Neural progenitor cell (in vitro differentiated cells): ENCODE measurements at regions not wholly inside any gene's neighbourhood (a gene's known extent, or its start where the extent isn't known, plus 50 kb on each side); places are given as distances from the start of the nearest gene placed in this dataset.

Experiments
- DNase-seq: peaks from one replicate; pipeline ENCODE4 v3.0.0-alpha.2; 2016; ENCODE audit warnings: low spot score
- H2AFZ ChIP-seq: fragments of 200-600 bp; sonication (generic); replicated peaks from 2 replicates; pipeline ENCODE4 v1.6.1; 2016; ENCODE audit warnings: antibody characterized with exemption
- H3F3A ChIP-seq: fragments of 200-600 bp; sonication (generic); 2 replicates; pipeline ENCODE4 v1.6.1; 2016; ENCODE audit warnings: antibody characterized with exemption, low read depth
- H3K27ac ChIP-seq: fragments of 200-600 bp; sonication (generic); 2 replicates; pipeline ENCODE4 v1.5.1; 2016; ENCODE audit warnings: mild to moderate bottlenecking
- H3K27me3 ChIP-seq: fragments of 200-600 bp; sonication (generic); 2 replicates; pipeline ENCODE4 v1.6.1; 2016; ENCODE audit warnings: mild to moderate bottlenecking, moderate library complexity
- H3K36me3 ChIP-seq: fragments of 200-600 bp; sonication (generic); 2 replicates; pipeline ENCODE4 v1.5.1; 2016
- H3K4me1 ChIP-seq: fragments of 200-600 bp; sonication (generic); 2 replicates; pipeline ENCODE4 v1.6.1; 2016; ENCODE audit warnings: mixed run types
- H3K4me2 ChIP-seq: fragments of 200-600 bp; sonication (generic); 2 replicates; pipeline ENCODE4 v1.6.1; 2016
- H3K4me3 ChIP-seq: fragments of 200-600 bp; sonication (generic); 2 replicates; pipeline ENCODE4 v1.5.1; 2016
- H3K79me2 ChIP-seq: fragments of 200-600 bp; sonication (generic); 2 replicates; pipeline ENCODE4 v1.6.1; 2016; ENCODE audit warnings: low read depth
- H3K9ac ChIP-seq: fragments of 200-600 bp; sonication (generic); 2 replicates; pipeline ENCODE4 v1.6.1; 2016
- H3K9me3 ChIP-seq: fragments of 200-600 bp; sonication (generic); 2 replicates; pipeline ENCODE4 v1.5.1; 2016; ENCODE audit warnings: low read depth
- H4K20me1 ChIP-seq: fragments of 200-600 bp; sonication (generic); 2 replicates; pipeline ENCODE4 v1.6.1; 2016; ENCODE audit warnings: low read depth
- H3K27ac Mint-ChIP-seq: 3 replicates; pipeline ENCODE4 v1.8.0; 2021; ENCODE audit warnings: mixed read lengths
- H3K27me3 Mint-ChIP-seq: 2 replicates; pipeline ENCODE4 v1.8.0; 2022; ENCODE audit warnings: low read depth, mild to moderate bottlenecking, inconsistent platforms, moderate library complexity, mixed read lengths; ENCODE audit not compliant: insufficient read depth
- H3K36me3 Mint-ChIP-seq: 3 replicates; pipeline ENCODE4 v1.8.0; 2021; ENCODE audit warnings: mixed read lengths
- H3K4me1 Mint-ChIP-seq: 3 replicates; pipeline ENCODE4 v1.8.0; 2021; ENCODE audit warnings: mixed read lengths
- H3K4me3 Mint-ChIP-seq: 3 replicates; pipeline ENCODE4 v1.8.0; 2021; ENCODE audit warnings: mild to moderate bottlenecking, moderate library complexity, mixed read lengths
- H3K9me3 Mint-ChIP-seq: 3 replicates; pipeline ENCODE4 v1.8.0; 2020; ENCODE audit warnings: mixed read lengths
- CTCF ChIP-seq: fragments of 200-600 bp; sonication (generic); IDR thresholded peaks from 2 replicates; pipeline ENCODE4 v1.5.1; 2017; ENCODE audit warnings: antibody characterized with exemption, mild to moderate bottlenecking
- EZH2 ChIP-seq: fragments of 200-600 bp; sonication (generic); IDR thresholded peaks from 2 replicates; pipeline ENCODE4 v1.6.1; 2017; ENCODE audit warnings: antibody characterized with exemption, mild to moderate bottlenecking, moderate library complexity
- EZH2phosphoT487 ChIP-seq: fragments of 200-600 bp; sonication (generic); IDR thresholded peaks from 2 replicates; pipeline ENCODE4 v1.6.1; 2017; ENCODE audit warnings: antibody characterized with exemption

GRCh38 chr6:150539568-150539967 lies 60.1 kb upstream of the PLEKHG1 start:
- DNase-seq: no peak
- no peak overlapping the region for H2AFZ ChIP-seq
- H3K27ac ChIP-seq: no peak overlapping the region
- H3K27ac Mint-ChIP-seq: no peak overlapping the region
- peaks cover 13% of the 10 kb centered on the region for H3K9me3 Mint-ChIP-seq
- no peaks in the 10 kb centered on the region for H4K20me1 ChIP-seq
- peaks cover 7% of the 10 kb centered on the region for H3K4me1 Mint-ChIP-seq
- no peak overlapping the region for H3K4me3 ChIP-seq
- H3K9me3 ChIP-seq: no peaks in the 10 kb centered on the region
- no peaks in the 10 kb centered on the region for H3K27me3 ChIP-seq
- no peaks in the 10 kb centered on the region for H3F3A ChIP-seq
- H3K4me3 Mint-ChIP-seq: no peak overlapping the region
- TF ChIP-seq EZH2: no peak
- TF ChIP-seq EZH2phosphoT487: no peak
- no peak for TF ChIP-seq CTCF
- peaks cover 7% of the 10 kb centered on the region for H3K27me3 Mint-ChIP-seq
- H3K36me3 ChIP-seq: no peaks in the 10 kb centered on the region
- H3K9ac ChIP-seq: no peak overlapping the region
- no peaks in the 10 kb centered on the region for H3K4me1 ChIP-seq
- no peak overlapping the region for H3K4me2 ChIP-seq
- H3K79me2 ChIP-seq: no peaks in the 10 kb centered on the region
- peaks cover 4% of the 10 kb centered on the region for H3K36me3 Mint-ChIP-seq

- Histone ChIP-seq H3K27me3 (no peaks in the 10 kb centered on the region), H3K27ac (no peak overlapping the region), H3K4me3 (no peak overlapping the region), H3K4me1 (peaks cover 2% of the 10 kb centered on the region), H2AFZ (no peak overlapping the region), H3K9me3 (no peaks in the 10 kb centered on the region), H3K36me3 (no peaks in the 10 kb centered on the region), H3K9ac (no peak overlapping the region), H3K4me2 (no peak overlapping the region), H3F3A (no peaks in the 10 kb centered on the region), H4K20me1 (no peaks in the 10 kb centered on the region), H3K79me2 (no peaks in the 10 kb centered on the region)
- peaks cover 7% of the 10 kb centered on the region for H3K27me3 Mint-ChIP-seq
- no peak overlapping the region for H3K27ac Mint-ChIP-seq
- peaks cover 4% of the 10 kb centered on the region for H3K36me3 Mint-ChIP-seq
- peaks cover 21% of the 10 kb centered on the region for H3K4me1 Mint-ChIP-seq
- peaks cover 13% of the 10 kb centered on the region for H3K9me3 Mint-ChIP-seq
- TF ChIP-seq EZH2 (no peak), EZH2phosphoT487 (no peak), CTCF (no peak)
- no peak for DNase-seq
- no peak overlapping the region for H3K4me3 Mint-ChIP-seq
Measured at GRCh38 chr6:150541576-150541975, 58.1 kb upstream of the PLEKHG1 start.

GRCh38 chr6:150543178-150543577 lies 56.5 kb upstream of the PLEKHG1 start:
- H3K79me2 ChIP-seq: no peaks in the 10 kb centered on the region
- peaks cover 28% of the 10 kb centered on the region for H3K4me1 Mint-ChIP-seq
- no peak overlapping the region for H3K27ac Mint-ChIP-seq
- peaks cover 3% of the 10 kb centered on the region for H3K27me3 Mint-ChIP-seq
- peaks cover 2% of the 10 kb centered on the region for H3K4me1 ChIP-seq
- H3K9ac ChIP-seq: no peak overlapping the region
- H4K20me1 ChIP-seq: no peaks in the 10 kb centered on the region
- H3K36me3 ChIP-seq: no peaks in the 10 kb centered on the region
- peaks cover 4% of the 10 kb centered on the region for H3K36me3 Mint-ChIP-seq
- no peak for TF ChIP-seq CTCF
- TF ChIP-seq EZH2phosphoT487: no peak
- no peak for TF ChIP-seq EZH2
- H3K9me3 ChIP-seq: no peaks in the 10 kb centered on the region
- no peak overlapping the region for H3K4me3 ChIP-seq
- no peak for DNase-seq
- no peak overlapping the region for H2AFZ ChIP-seq
- no peak overlapping the region for H3K27ac ChIP-seq
- no peak overlapping the region for H3K4me3 Mint-ChIP-seq
- H3K27me3 ChIP-seq: no peaks in the 10 kb centered on the region
- peaks cover 7% of the 10 kb centered on the region for H3K9me3 Mint-ChIP-seq
- H3F3A ChIP-seq: no peaks in the 10 kb centered on the region
- H3K4me2 ChIP-seq: no peak overlapping the region

- Histone ChIP-seq H3K4me2 (no peak overlapping the region), H3K36me3 (no peaks in the 10 kb centered on the region), H4K20me1 (no peaks in the 10 kb centered on the region), H3F3A (no peaks in the 10 kb centered on the region), H3K9me3 (no peaks in the 10 kb centered on the region), H3K4me1 (peaks cover 2% of the 10 kb centered on the region), H3K27ac (no peak overlapping the region), H3K27me3 (no peaks in the 10 kb centered on the region), H2AFZ (no peak overlapping the region), H3K9ac (no peak overlapping the region), H3K4me3 (no peak overlapping the region), H3K79me2 (no peaks in the 10 kb centered on the region)
- H3K36me3 Mint-ChIP-seq: no peaks in the 10 kb centered on the region
- H3K4me3 Mint-ChIP-seq: no peak overlapping the region
- H3K27me3 Mint-ChIP-seq: no peaks in the 10 kb centered on the region
- TF ChIP-seq EZH2phosphoT487: no peak
- TF ChIP-seq CTCF: no peak
- TF ChIP-seq EZH2: no peak
- no peaks in the 10 kb centered on the region for H3K9me3 Mint-ChIP-seq
- DNase-seq: no peak
- peaks cover 30% of the 10 kb centered on the region for H3K4me1 Mint-ChIP-seq
- no peak overlapping the region for H3K27ac Mint-ChIP-seq
Measured at GRCh38 chr6:150544793-150545192, 54.9 kb upstream of the PLEKHG1 start.
